MM.1S (cell line): ENCODE measurements at regions not wholly inside any gene's neighbourhood (a gene's known extent, or its start where the extent isn't known, plus 50 kb on each side); places are given as distances from the start of the nearest gene placed in this dataset.

Source experiments
- DNase-seq: peaks from one replicate; pipeline ENCODE4 v3.0.0-alpha.2; 2015
- H2AFZ ChIP-seq: fragments of 300-600 bp; sonication (generic); 2 replicates; pipeline ENCODE4 v1.6.0; 2016; ENCODE audit warnings: antibody characterized with exemption, low read length
- H3F3A ChIP-seq: fragments of 300-600 bp; sonication (generic); 2 replicates; pipeline ENCODE4 v1.6.1; 2016; ENCODE audit warnings: mild to moderate bottlenecking, antibody characterized with exemption, low read length, moderate library complexity, mixed read lengths; ENCODE audit not compliant: insufficient read depth
- H3K27ac ChIP-seq: fragments of 300-600 bp; sonication (generic); 2 replicates; pipeline ENCODE4 v1.5.1; 2016; ENCODE audit warnings: mild to moderate bottlenecking, low read length
- H3K27me3 ChIP-seq: fragments of 300-600 bp; sonication (generic); replicated peaks from 2 replicates; pipeline ENCODE4 v1.6.0; 2016; ENCODE audit warnings: low read length; ENCODE audit not compliant: insufficient read depth
- H3K36me3 ChIP-seq: fragments of 300-600 bp; sonication (generic); replicated peaks from 2 replicates; pipeline ENCODE4 v1.6.1; 2016; ENCODE audit warnings: mild to moderate bottlenecking, low read length, mixed read lengths; ENCODE audit not compliant: insufficient read depth
- H3K4me1 ChIP-seq: fragments of 300-600 bp; sonication (generic); 2 replicates; pipeline ENCODE4 v1.6.1; 2016; ENCODE audit warnings: low read length, mixed read lengths
- H3K4me2 ChIP-seq: fragments of 300-600 bp; sonication (generic); 2 replicates; pipeline ENCODE4 v1.6.0; 2016; ENCODE audit warnings: low read depth, low read length
- H3K4me3 ChIP-seq: fragments of 300-600 bp; sonication (generic); 2 replicates; pipeline ENCODE4 v1.5.1; 2016; ENCODE audit warnings: low read length, mixed read lengths
- H3K79me2 ChIP-seq: fragments of 300-600 bp; sonication (generic); 2 replicates; pipeline ENCODE4 v1.6.1; 2016; ENCODE audit warnings: mixed run types, low read length, mixed read lengths
- H3K9ac ChIP-seq: fragments of 300-600 bp; sonication (generic); 2 replicates; pipeline ENCODE4 v1.6.1; 2016; ENCODE audit warnings: low read length, mixed read lengths
- H3K9me2 ChIP-seq: fragments of 300-600 bp; sonication (generic); replicated peaks from 2 replicates; pipeline ENCODE4 v1.6.1; 2016; ENCODE audit warnings: mild to moderate bottlenecking, low read length, mixed read lengths; ENCODE audit not compliant: insufficient read depth
- H3K9me3 ChIP-seq: fragments of 300-600 bp; sonication (generic); replicated peaks from 2 replicates; pipeline ENCODE4 v1.6.1; 2016; ENCODE audit warnings: mild to moderate bottlenecking, low read length, mixed read lengths; ENCODE audit not compliant: insufficient read depth
- H4K20me1 ChIP-seq: fragments of 300-600 bp; sonication (generic); 2 replicates; pipeline ENCODE4 v1.6.1; 2016; ENCODE audit warnings: mild to moderate bottlenecking, low read length, moderate library complexity, mixed read lengths; ENCODE audit not compliant: insufficient read depth
- CTCF ChIP-seq: fragments of 300-600 bp; sonication (generic); IDR thresholded peaks from 2 replicates; pipeline ENCODE4 v1.5.1; 2016; ENCODE audit warnings: antibody characterized with exemption, low read length, mixed read lengths
- EZH2 ChIP-seq: fragments of 300-600 bp; sonication (generic); optimal IDR thresholded peaks from 2 replicates; pipeline ENCODE3; 2017; ENCODE audit warnings: low read depth, mild to moderate bottlenecking, antibody characterized with exemption, low read length, mixed read lengths
- EZH2phosphoT487 ChIP-seq: fragments of 300-600 bp; sonication (generic); IDR thresholded peaks from 2 replicates; pipeline ENCODE4 v1.6.1; 2018; ENCODE audit warnings: antibody characterized with exemption, low read length

GRCh38 chr5:27548484-27548883 is 510.1 kb upstream of the CDH9 start:
- H3K4me1 ChIP-seq = no peaks in the 10 kb centered on the region
- H2AFZ ChIP-seq = no peak overlapping the region
- no peak overlapping the region for H3K4me2 ChIP-seq
- no peak overlapping the region for H3K9ac ChIP-seq
- H3K27ac ChIP-seq = no peak overlapping the region
- no peaks in the 10 kb centered on the region for H3K27me3 ChIP-seq
- H3K4me3 ChIP-seq = no peak overlapping the region
- no peaks in the 10 kb centered on the region for H3K79me2 ChIP-seq
- no peaks in the 10 kb centered on the region for H4K20me1 ChIP-seq
- no peaks in the 10 kb centered on the region for H3F3A ChIP-seq
- H3K36me3 ChIP-seq = no peaks in the 10 kb centered on the region
- H3K9me2 ChIP-seq = no peaks in the 10 kb centered on the region
- TF ChIP-seq EZH2phosphoT487 (no peak), CTCF (no peak), EZH2 (no peak)
- no peaks in the 10 kb centered on the region for H3K9me3 ChIP-seq
- DNase-seq = no peak

GRCh38 chr5:27535031-27535557 is 496.7 kb upstream of the CDH9 start:
- H3K4me1 ChIP-seq = no peaks in the 10 kb centered on the region
- no peak for TF ChIP-seq CTCF
- no peak for TF ChIP-seq EZH2phosphoT487
- TF ChIP-seq EZH2 = no peak
- H3K4me3 ChIP-seq = no peak overlapping the region
- no peak overlapping the region for H2AFZ ChIP-seq
- no peaks in the 10 kb centered on the region for H3K36me3 ChIP-seq
- H3K27me3 ChIP-seq = no peaks in the 10 kb centered on the region; the same call in 1 of the 2 replicates
- no peak overlapping the region for H3K4me2 ChIP-seq
- H4K20me1 ChIP-seq = no peaks in the 10 kb centered on the region
- no peak overlapping the region for H3K9ac ChIP-seq
- H3K9me3 ChIP-seq = no peaks in the 10 kb centered on the region
- H3K27ac ChIP-seq = no peak overlapping the region
- H3K9me2 ChIP-seq = no peaks in the 10 kb centered on the region
- DNase-seq = no peak
- no peaks in the 10 kb centered on the region for H3F3A ChIP-seq
- H3K79me2 ChIP-seq = no peaks in the 10 kb centered on the region

GRCh38 chr5:27532305-27532704 is 493.9 kb upstream of the CDH9 start:
- Histone ChIP-seq H3K27me3 (no peaks in the 10 kb centered on the region), H2AFZ (no peak overlapping the region)

More at GRCh38 chr5:27532305-27532704, 493.9 kb upstream of the CDH9 start:
- no peak for DNase-seq
- H3K79me2 ChIP-seq = no peaks in the 10 kb centered on the region
- no peaks in the 10 kb centered on the region for H3K36me3 ChIP-seq
- TF ChIP-seq CTCF = no peak
- TF ChIP-seq EZH2 = no peak
- TF ChIP-seq EZH2phosphoT487 = no peak
- H3K27ac ChIP-seq = no peak overlapping the region
- H3F3A ChIP-seq = no peaks in the 10 kb centered on the region
- H3K4me1 ChIP-seq = no peaks in the 10 kb centered on the region
- no peaks in the 10 kb centered on the region for H3K9me2 ChIP-seq
- no peak overlapping the region for H3K4me3 ChIP-seq
- no peak overlapping the region for H3K9ac ChIP-seq
- H3K9me3 ChIP-seq = no peaks in the 10 kb centered on the region
- H3K4me2 ChIP-seq = no peak overlapping the region
- H4K20me1 ChIP-seq = no peaks in the 10 kb centered on the region
